ENCODE measurements at regions not wholly inside any gene's neighbourhood (a gene's known extent, or its start where the extent isn't known, plus 50 kb on each side); places are given as distances from the start of the nearest gene placed in this dataset.

GRCh38 chr9:16210440-16210839 is 657.6 kb downstream of the CCDC171 start:
- no peak overlapping the region for H3K4me3 ChIP-seq (ENCODE audit: low read depth, low read length)
- no peak for TF ChIP-seq CTCF (IDR thresholded peaks at IDR 0.05; ENCODE audit: low read depth, low read length)
- no peaks in the 10 kb centered on the region for H3K36me3 ChIP-seq
- H3K4me1 ChIP-seq = peaks cover 3% of the 10 kb centered on the region; the same call in 1 of the 2 replicates
- H3K27me3 ChIP-seq = no peaks in the 10 kb centered on the region
- no peaks in the 10 kb centered on the region for H3K9me3 ChIP-seq
- DNase-seq = no peak

GRCh38 chr9:16211946-16212345 is 658.5 kb downstream of the BNC2 start:
- no peak overlapping the region for H3K4me3 ChIP-seq (ENCODE audit: low read depth, low read length)
- TF ChIP-seq CTCF (IDR thresholded peaks at IDR 0.05; ENCODE audit: low read depth, low read length) = no peak

GRCh38 chr9:16213781-16214515 is 656.5 kb downstream of the BNC2 start:
- Histone ChIP-seq H3K9me3 (no peaks in the 10 kb centered on the region), H3K27me3 (no peaks in the 10 kb centered on the region), H3K36me3 (no peaks in the 10 kb centered on the region), H3K4me3 (ENCODE audit: low read depth, low read length) (no peak overlapping the region), H3K4me1 (no peaks in the 10 kb centered on the region)
- DNase-seq = no peak
- TF ChIP-seq CTCF (IDR thresholded peaks at IDR 0.05; ENCODE audit: low read depth, low read length) = no peak

More at GRCh38 chr9:16211946-16212345, 658.5 kb downstream of the BNC2 start:
- no peaks in the 10 kb centered on the region for H3K27me3 ChIP-seq
- peaks cover 3% of the 10 kb centered on the region; the same call in 1 of the 2 replicates for H3K4me1 ChIP-seq
- no peaks in the 10 kb centered on the region for H3K36me3 ChIP-seq
- no peaks in the 10 kb centered on the region for H3K9me3 ChIP-seq
- DNase-seq = no peak

- Histone ChIP-seq H3K4me3 (ENCODE audit: low read depth, low read length) (no peak overlapping the region), H3K4me1 (no peaks in the 10 kb centered on the region), H3K36me3 (no peaks in the 10 kb centered on the region), H3K27me3 (no peaks in the 10 kb centered on the region), H3K9me3 (no peaks in the 10 kb centered on the region)
- no peak for DNase-seq
- TF ChIP-seq CTCF (IDR thresholded peaks at IDR 0.05; ENCODE audit: low read depth, low read length) = no peak
These were observed 655.7 kb downstream of the BNC2 start for GRCh38 chr9:16214677-16215352.

- TF ChIP-seq CTCF (IDR thresholded peaks at IDR 0.05; ENCODE audit: low read depth, low read length) = no peak
- H3K9me3 ChIP-seq = no peaks in the 10 kb centered on the region
- H3K36me3 ChIP-seq = no peaks in the 10 kb centered on the region
- H3K4me1 ChIP-seq = no peaks in the 10 kb centered on the region
- no peak for DNase-seq
- H3K27me3 ChIP-seq = no peaks in the 10 kb centered on the region
- no peak overlapping the region for H3K4me3 ChIP-seq (ENCODE audit: low read depth, low read length)
These were observed 655.2 kb downstream of the BNC2 start for GRCh38 chr9:16215353-16215680.

Measured in BE2C (cell line).